WTC11 (cell line): ENCODE measurements at regions not wholly inside any gene's neighbourhood (a gene's known extent, or its start where the extent isn't known, plus 50 kb on each side); places are given as distances from the start of the nearest gene placed in this dataset.

Experiments
- ATAC-seq: fragments of 200-7000 bp; cut with Tn5 transposase; 2 replicates; pipeline ENCODE4 v1.10.0; 2021; ENCODE audit warnings: mild to moderate bottlenecking, moderate library complexity
- CTCF ChIA-PET: fragments of 300-600 bp; sonication (Branson Sonifier 250); formaldehyde crosslinking; loops from one replicate; lab custom pipeline; 2021; ENCODE audit warnings: antibody characterized with exemption; lab: Charles Lee
- POLR2A ChIA-PET: fragments of 350-600 bp; sonication (Branson Sonifier 250); formaldehyde crosslinking; loops from one replicate; lab custom pipeline; 2021; ENCODE audit warnings: antibody characterized with exemption; lab: Charles Lee
- DNase-seq: peaks from one replicate; pipeline ENCODE4 v3.0.0; 2021; ENCODE audit warnings: low spot score
- H3K27ac Mint-ChIP-seq: 2 replicates; pipeline ENCODE4 v1.8.0; 2021; ENCODE audit warnings: mixed read lengths
- H3K27me3 Mint-ChIP-seq: 2 replicates; pipeline ENCODE4 v1.8.0; 2021; ENCODE audit warnings: low read depth, mild to moderate bottlenecking, moderate library complexity, mixed read lengths
- H3K36me3 Mint-ChIP-seq: 2 replicates; pipeline ENCODE4 v1.8.0; 2021; ENCODE audit warnings: mixed read lengths
- H3K4me1 Mint-ChIP-seq: 2 replicates; pipeline ENCODE4 v1.8.0; 2022; ENCODE audit warnings: mixed read lengths
- H3K4me3 Mint-ChIP-seq: 2 replicates; pipeline ENCODE4 v1.8.0; 2021; ENCODE audit warnings: mild to moderate bottlenecking, moderate library complexity, mixed read lengths
- H3K9me3 Mint-ChIP-seq: 2 replicates; pipeline ENCODE4 v1.8.0; 2021; ENCODE audit warnings: mixed read lengths
- ATF6 ChIP-seq: sonication (generic); formaldehyde crosslinking; IDR thresholded peaks from 2 replicates; pipeline ENCODE4 v1.8.1; 2023; ENCODE audit warnings: mild to moderate bottlenecking, missing genetic modification reagents
- CREB1 ChIP-seq: sonication (generic); formaldehyde crosslinking; IDR thresholded peaks from 2 replicates; pipeline ENCODE4 v1.8.0; 2023; ENCODE audit warnings: mild to moderate bottlenecking, missing genetic modification reagents
- CREM ChIP-seq: sonication (generic); formaldehyde crosslinking; IDR thresholded peaks from 2 replicates; pipeline ENCODE4 v1.8.1; 2022; ENCODE audit warnings: mild to moderate bottlenecking, missing genetic modification reagents, moderate library complexity
- E2F1 ChIP-seq: sonication (generic); formaldehyde crosslinking; IDR thresholded peaks from 2 replicates; pipeline ENCODE4 v1.8.0; 2022; ENCODE audit warnings: mild to moderate bottlenecking, missing genetic modification reagents
- EMX1 ChIP-seq: fragments of 250-450 bp; sonication (Bioruptor Pico); IDR thresholded peaks from 2 replicates; pipeline ENCODE4 v1.8.0; 2021; ENCODE audit warnings: mild to moderate bottlenecking
- ETV6 ChIP-seq: sonication (generic); formaldehyde crosslinking; IDR thresholded peaks from 2 replicates; pipeline ENCODE4 v1.8.1; 2022; ENCODE audit warnings: mild to moderate bottlenecking, missing genetic modification reagents
- FOXP1 ChIP-seq: sonication (generic); formaldehyde crosslinking; IDR thresholded peaks from 2 replicates; pipeline ENCODE4 v1.8.0; 2022; ENCODE audit warnings: missing genetic modification reagents, mild to moderate bottlenecking, moderate library complexity, borderline replicate concordance
- MXD4 ChIP-seq: fragments of 250-450 bp; sonication (Bioruptor Pico); IDR thresholded peaks from 2 replicates; pipeline ENCODE4 v1.8.0; 2021; ENCODE audit warnings: mild to moderate bottlenecking, moderate library complexity, borderline replicate concordance
- NFATC4 ChIP-seq: fragments of 250-450 bp; sonication (Bioruptor Pico); IDR thresholded peaks from 2 replicates; pipeline ENCODE4 v1.9.0; 2021; ENCODE audit warnings: mild to moderate bottlenecking
- NR1H2 ChIP-seq: sonication (generic); formaldehyde crosslinking; IDR thresholded peaks from 2 replicates; pipeline ENCODE4 v1.9.0; 2021; ENCODE audit warnings: mild to moderate bottlenecking, moderate library complexity, missing genetic modification reagents
- PRDM15 ChIP-seq: sonication (generic); formaldehyde crosslinking; IDR thresholded peaks from 2 replicates; pipeline ENCODE4 v1.8.0; 2022; ENCODE audit warnings: missing genetic modification reagents
- TEAD4 ChIP-seq: sonication (generic); formaldehyde crosslinking; IDR thresholded peaks from 2 replicates; pipeline ENCODE4 v1.8.0; 2022; ENCODE audit warnings: mild to moderate bottlenecking, missing genetic modification reagents
- TP53 ChIP-seq: sonication (generic); formaldehyde crosslinking; IDR thresholded peaks from 2 replicates; pipeline ENCODE4 v1.8.1; 2023; ENCODE audit warnings: mild to moderate bottlenecking, missing genetic modification reagents
- ZBTB21 ChIP-seq: sonication (generic); formaldehyde crosslinking; IDR thresholded peaks from 2 replicates; pipeline ENCODE4 v1.8.1; 2023; ENCODE audit warnings: mild to moderate bottlenecking, missing genetic modification reagents, borderline replicate concordance
- ZNF121 ChIP-seq: sonication (generic); formaldehyde crosslinking; IDR thresholded peaks from 2 replicates; pipeline ENCODE4 v1.8.0; 2023; ENCODE audit warnings: missing genetic modification reagents
- ZNF396 ChIP-seq: fragments of 250-450 bp; sonication (Bioruptor Pico); IDR thresholded peaks from 2 replicates; pipeline ENCODE4 v1.8.0; 2021; ENCODE audit warnings: mild to moderate bottlenecking, moderate library complexity, borderline replicate concordance
- ZNF416 ChIP-seq: fragments of 250-450 bp; sonication (Bioruptor Pico); IDR thresholded peaks from 2 replicates; pipeline ENCODE4 v1.9.0; 2021; ENCODE audit warnings: mild to moderate bottlenecking, inconsistent platforms
- ZNF425 ChIP-seq: fragments of 250-450 bp; sonication (Bioruptor Pico); conservative IDR thresholded peaks from 2 replicates; pipeline ENCODE4 v1.9.0; 2021; ENCODE audit warnings: mild to moderate bottlenecking
- ZNF532 ChIP-seq: fragments of 250-450 bp; sonication (Bioruptor Pico); IDR thresholded peaks from 2 replicates; pipeline ENCODE4 v1.9.0; 2021; ENCODE audit warnings: mild to moderate bottlenecking, borderline replicate concordance

- TF ChIP-seq ZNF416 (CRISPR knock-in tag) (no peak), CREB1 (no peak), FOXP1 (CRISPR knock-in tag) (no peak), TEAD4 (CRISPR knock-in tag) (no peak)
These were observed 204.2 kb upstream of the RRP15 start (continued) for GRCh38 chr1:218080863-218081262.

- POLR2A ChIA-PET, result no interaction called here
- H3K4me3 Mint-ChIP-seq, result no peak overlapping the region
- ATAC-seq (no peak), DNase-seq (no peak)
- H3K27me3 Mint-ChIP-seq, result no peaks in the 10 kb centered on the region
- no peak for TF ChIP-seq NR1H2 (CRISPR knock-in tag)
- TF ChIP-seq ETV6 (CRISPR knock-in tag), result no peak
- TF ChIP-seq TP53, result no peak
- TF ChIP-seq MXD4 (CRISPR knock-in tag), result no peak
- TF ChIP-seq NFATC4 (CRISPR knock-in tag), result no peak
- no peak for TF ChIP-seq ATF6
- TF ChIP-seq CREM (CRISPR knock-in tag), result no peak
- TF ChIP-seq ZNF532 (CRISPR knock-in tag), result no peak
- no peak for TF ChIP-seq ZNF425 (CRISPR knock-in tag)
- no peak for TF ChIP-seq E2F1 (CRISPR knock-in tag)
- no peak for TF ChIP-seq PRDM15
- TF ChIP-seq ZNF121, result no peak
- TF ChIP-seq ZBTB21 (CRISPR knock-in tag), result no peak
- TF ChIP-seq EMX1, result no peak
- TF ChIP-seq ZNF396 (CRISPR knock-in tag), result no peak
- no peaks in the 10 kb centered on the region; the same call in 1 of the 2 replicates for H3K9me3 Mint-ChIP-seq
- H3K4me1 Mint-ChIP-seq, result peaks cover 10% of the 10 kb centered on the region
- no peaks in the 10 kb centered on the region for H3K36me3 Mint-ChIP-seq
- no peak overlapping the region for H3K27ac Mint-ChIP-seq
- CTCF ChIA-PET, result no interaction called here
These were observed 203.7 kb upstream of the RRP15 start for GRCh38 chr1:218081358-218081757.
